Neural crest cell (in vitro differentiated cells): ENCODE measurements at regions not wholly inside any gene's neighbourhood (a gene's known extent, or its start where the extent isn't known, plus 50 kb on each side); places are given as distances from the start of the nearest gene placed in this dataset.

Experiments
- DNase-seq: peaks from one replicate; pipeline ENCODE4 v3.0.0; 2021; ENCODE audit warnings: low read depth, mixed read lengths, low spot score
- H3K27ac Mint-ChIP-seq: one replicate; pipeline ENCODE4 v1.8.0; 2021; ENCODE audit warnings: mild to moderate bottlenecking, mixed read lengths; ENCODE audit not compliant: unreplicated experiment
- H3K27me3 Mint-ChIP-seq: 2 replicates; pipeline ENCODE4 v1.8.0; 2021; ENCODE audit warnings: low read depth, mild to moderate bottlenecking, mixed read lengths
- H3K36me3 Mint-ChIP-seq: 2 replicates; pipeline ENCODE4 v1.8.0; 2021; ENCODE audit warnings: low read depth, mild to moderate bottlenecking, mixed read lengths
- H3K4me1 Mint-ChIP-seq: 2 replicates; pipeline ENCODE4 v1.8.0; 2021; ENCODE audit warnings: mixed read lengths
- H3K4me3 Mint-ChIP-seq: one replicate; pipeline ENCODE4 v1.8.0; 2021; ENCODE audit warnings: mild to moderate bottlenecking, mixed read lengths
- H3K9me3 Mint-ChIP-seq: 2 replicates; pipeline ENCODE4 v1.8.0; 2021; ENCODE audit warnings: mixed read lengths
- TF ChIP-seq, protein P1 (sequence below): fragments of 200-600 bp; sonication (generic); conservative IDR thresholded peaks from 2 replicates; pipeline ENCODE4 v1.5.0; 2021; ENCODE audit warnings: antibody characterized with exemption, mild to moderate bottlenecking

DNA sequence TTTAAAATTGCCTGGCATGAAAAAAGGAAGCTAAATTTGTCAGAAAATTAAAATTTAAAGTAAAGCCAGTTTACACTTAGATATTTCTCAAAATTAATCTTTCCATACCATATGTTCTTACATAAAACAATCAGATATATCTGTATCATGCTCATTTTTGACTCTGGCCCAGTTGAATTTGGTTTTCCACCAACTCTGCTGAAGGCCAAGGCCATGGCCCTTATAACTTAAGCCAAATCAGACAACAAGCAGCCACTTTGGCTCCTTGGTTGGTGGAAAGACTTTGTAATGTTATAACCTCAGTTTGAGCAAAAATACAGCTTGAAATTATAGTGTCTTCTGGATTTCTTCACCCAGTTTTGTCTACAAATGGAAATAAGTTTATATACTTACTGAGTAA, 97.3 kb downstream of the CENPW start:
- no peak overlapping the region for H3K4me3 Mint-ChIP-seq
- H3K27ac Mint-ChIP-seq, result no peak overlapping the region
- H3K4me1 Mint-ChIP-seq, result no peaks in the 10 kb centered on the region

DNA sequence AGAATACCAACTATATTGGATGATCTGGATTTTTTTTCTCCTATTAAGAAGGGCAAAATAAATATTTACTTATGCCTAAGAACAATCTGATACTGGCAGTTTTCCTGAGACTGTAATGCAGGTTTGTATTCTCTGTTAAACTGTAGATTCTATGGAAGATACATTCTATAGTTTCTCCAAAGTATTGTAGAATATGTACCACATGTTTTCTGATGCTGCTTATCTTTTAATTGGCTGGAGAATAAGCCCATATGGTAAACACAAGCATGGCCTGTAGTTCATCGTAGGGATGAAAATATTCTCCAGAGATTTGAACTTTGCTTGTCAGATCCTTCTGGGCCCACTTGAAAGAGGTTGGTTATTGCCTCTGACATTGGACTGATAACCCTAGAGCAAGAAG, 99.1 kb downstream of the CENPW start:
- Mint-ChIP-seq H3K4me3 (no peak overlapping the region), H3K9me3 (no peaks in the 10 kb centered on the region), H3K27me3 (no peaks in the 10 kb centered on the region), H3K4me1 (no peaks in the 10 kb centered on the region), H3K27ac (no peak overlapping the region), H3K36me3 (no peaks in the 10 kb centered on the region)
- no peak for DNase-seq
- TF ChIP-seq, protein P1, sequence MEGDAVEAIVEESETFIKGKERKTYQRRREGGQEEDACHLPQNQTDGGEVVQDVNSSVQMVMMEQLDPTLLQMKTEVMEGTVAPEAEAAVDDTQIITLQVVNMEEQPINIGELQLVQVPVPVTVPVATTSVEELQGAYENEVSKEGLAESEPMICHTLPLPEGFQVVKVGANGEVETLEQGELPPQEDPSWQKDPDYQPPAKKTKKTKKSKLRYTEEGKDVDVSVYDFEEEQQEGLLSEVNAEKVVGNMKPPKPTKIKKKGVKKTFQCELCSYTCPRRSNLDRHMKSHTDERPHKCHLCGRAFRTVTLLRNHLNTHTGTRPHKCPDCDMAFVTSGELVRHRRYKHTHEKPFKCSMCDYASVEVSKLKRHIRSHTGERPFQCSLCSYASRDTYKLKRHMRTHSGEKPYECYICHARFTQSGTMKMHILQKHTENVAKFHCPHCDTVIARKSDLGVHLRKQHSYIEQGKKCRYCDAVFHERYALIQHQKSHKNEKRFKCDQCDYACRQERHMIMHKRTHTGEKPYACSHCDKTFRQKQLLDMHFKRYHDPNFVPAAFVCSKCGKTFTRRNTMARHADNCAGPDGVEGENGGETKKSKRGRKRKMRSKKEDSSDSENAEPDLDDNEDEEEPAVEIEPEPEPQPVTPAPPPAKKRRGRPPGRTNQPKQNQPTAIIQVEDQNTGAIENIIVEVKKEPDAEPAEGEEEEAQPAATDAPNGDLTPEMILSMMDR, result no peak

More for the DNA sequence above, 97.3 kb downstream of the CENPW start:
- TF ChIP-seq, protein P1, result no peak
- no peak for DNase-seq
- Mint-ChIP-seq H3K9me3 (no peaks in the 10 kb centered on the region), H3K27me3 (no peaks in the 10 kb centered on the region), H3K36me3 (no peaks in the 10 kb centered on the region)

DNA sequence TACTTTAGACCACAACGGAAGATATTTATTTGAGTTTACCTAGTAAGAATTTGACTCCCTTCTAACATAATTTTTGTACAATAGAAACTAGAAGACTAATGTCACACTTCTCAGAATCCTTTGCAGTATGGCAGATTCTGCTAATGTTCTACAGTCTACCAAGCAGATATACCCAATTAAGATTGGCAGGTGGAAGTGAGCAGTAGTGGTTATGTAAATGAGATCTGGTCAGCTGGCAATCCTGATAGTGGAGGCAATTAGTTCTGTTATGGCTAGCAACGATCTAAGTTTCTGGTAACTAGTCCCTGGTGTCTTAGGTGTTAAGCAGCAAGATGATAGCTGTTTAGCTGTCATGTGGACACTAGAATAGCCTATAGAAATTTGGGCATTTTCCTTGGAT, 101.0 kb downstream of the CENPW start:
- TF ChIP-seq, protein P1, result no peak
- no peak overlapping the region for H3K4me3 Mint-ChIP-seq
- no peaks in the 10 kb centered on the region for H3K27me3 Mint-ChIP-seq
- H3K27ac Mint-ChIP-seq, result no peak overlapping the region
- no peaks in the 10 kb centered on the region for H3K36me3 Mint-ChIP-seq
- no peaks in the 10 kb centered on the region for H3K9me3 Mint-ChIP-seq
- peaks cover 8% of the 10 kb centered on the region for H3K4me1 Mint-ChIP-seq
- DNase-seq, result no peak

DNA sequence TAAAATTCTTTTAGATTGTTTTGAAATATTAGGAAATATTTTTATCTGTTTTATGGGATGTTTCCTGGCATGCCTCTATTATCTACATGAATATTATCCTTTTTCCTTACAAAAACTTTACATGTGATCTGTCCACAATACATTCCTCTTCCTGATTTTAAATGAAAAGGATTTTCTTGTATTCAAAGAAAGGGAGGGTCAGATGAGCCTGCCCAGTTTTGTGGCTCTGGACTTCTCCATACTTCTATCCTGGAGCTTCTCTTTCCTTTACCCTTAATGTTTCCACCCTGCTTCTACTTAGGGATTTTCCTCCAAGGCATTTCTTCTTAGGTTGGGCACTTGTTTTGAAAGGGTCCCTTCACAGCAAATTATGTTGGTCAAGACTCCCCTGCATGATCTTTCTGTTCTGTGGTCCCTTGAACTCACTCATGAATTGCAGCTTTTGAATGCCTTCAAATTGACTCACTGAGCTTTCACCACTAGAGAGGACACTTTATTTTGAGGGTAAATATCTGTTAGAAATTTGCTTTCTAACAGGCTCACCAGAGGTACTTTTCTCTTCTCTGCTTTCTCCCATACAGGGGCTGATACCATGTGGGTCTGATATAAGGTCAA, 104.9 kb downstream of the CENPW start:
- no peaks in the 10 kb centered on the region for H3K36me3 Mint-ChIP-seq
- no peaks in the 10 kb centered on the region for H3K27me3 Mint-ChIP-seq
- TF ChIP-seq, protein P1, result no peak
- H3K9me3 Mint-ChIP-seq, result no peaks in the 10 kb centered on the region
- no peak for DNase-seq
- no peak overlapping the region for H3K27ac Mint-ChIP-seq
- peaks cover 8% of the 10 kb centered on the region for H3K4me1 Mint-ChIP-seq
- H3K4me3 Mint-ChIP-seq, result no peak overlapping the region

DNA sequence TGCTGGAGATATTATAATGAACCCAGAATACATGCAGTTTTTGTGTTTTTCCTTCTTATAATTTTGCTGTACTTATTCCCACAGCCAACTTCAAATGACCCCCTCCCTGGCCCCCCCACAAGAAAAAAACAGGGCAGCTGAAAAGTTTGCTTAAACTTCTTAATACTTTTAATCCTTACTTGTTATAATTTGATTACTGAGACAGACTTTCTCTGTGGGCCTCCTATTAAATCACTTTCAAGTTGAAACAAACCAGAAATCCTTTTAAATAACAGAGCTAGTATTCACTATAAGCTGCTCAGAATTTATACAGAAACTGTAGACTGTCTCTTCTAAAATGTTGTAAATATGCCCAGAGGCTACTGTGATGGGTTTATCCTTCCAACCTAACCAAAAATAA, 106.3 kb downstream of the CENPW start:
- Mint-ChIP-seq H3K27me3 (no peaks in the 10 kb centered on the region), H3K36me3 (no peaks in the 10 kb centered on the region), H3K4me1 (peaks cover 8% of the 10 kb centered on the region), H3K27ac (no peak overlapping the region), H3K4me3 (no peak overlapping the region), H3K9me3 (no peaks in the 10 kb centered on the region)
- DNase-seq, result no peak
- TF ChIP-seq, protein P1, result no peak
